GM21576 (cell line): ENCODE measurements at regions not wholly inside any gene's neighbourhood (a gene's known extent, or its start where the extent isn't known, plus 50 kb on each side); places are given as distances from the start of the nearest gene placed in this dataset.

Source experiments
- ATAC-seq: cut with Tn5 transposase; IDR thresholded peaks from one replicate; pipeline ENCODE4 v1.9.1; 2021; ENCODE audit warnings: mild to moderate bottlenecking, moderate library complexity; ENCODE audit not compliant: unreplicated experiment

DNA sequence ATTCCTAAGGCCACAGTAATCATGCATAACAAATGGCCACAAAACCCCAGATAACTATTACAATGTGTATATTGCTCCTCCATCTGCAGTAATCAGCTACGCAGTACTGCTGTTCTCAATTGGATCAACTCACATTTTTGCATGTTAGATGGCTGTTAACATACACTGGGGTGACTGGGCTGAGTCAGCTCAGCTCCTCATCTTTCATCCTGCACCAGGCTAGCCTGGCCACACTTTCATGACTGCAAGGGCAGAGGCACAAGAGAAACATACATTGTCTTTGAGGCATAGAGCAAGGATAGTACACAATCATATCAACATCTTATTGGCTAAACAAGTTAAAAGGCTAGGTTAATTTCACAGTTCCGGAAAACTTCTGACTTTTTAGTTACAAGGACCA, 306.6 kb downstream of the SLC6A15 start:
- ATAC-seq, result no peak

DNA sequence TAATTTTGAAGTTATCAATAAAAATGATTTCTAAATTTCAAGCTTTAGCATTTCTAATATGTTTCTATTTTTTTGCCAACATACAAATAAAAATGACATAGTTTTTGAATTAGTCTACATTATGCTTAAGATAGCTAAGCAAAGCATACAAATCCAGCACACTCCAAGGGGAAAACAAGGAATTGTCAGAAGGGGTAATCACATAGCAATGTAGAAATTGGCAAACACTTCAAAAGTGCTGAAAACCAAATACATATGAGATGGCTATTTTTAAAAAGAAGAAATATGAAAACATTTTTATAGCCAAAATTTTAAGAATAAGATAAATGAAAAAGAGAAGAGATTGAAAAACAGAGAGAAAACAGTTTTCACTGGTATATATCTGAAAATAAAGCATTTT, 308.0 kb downstream of the SLC6A15 start:
- no peak for ATAC-seq

DNA sequence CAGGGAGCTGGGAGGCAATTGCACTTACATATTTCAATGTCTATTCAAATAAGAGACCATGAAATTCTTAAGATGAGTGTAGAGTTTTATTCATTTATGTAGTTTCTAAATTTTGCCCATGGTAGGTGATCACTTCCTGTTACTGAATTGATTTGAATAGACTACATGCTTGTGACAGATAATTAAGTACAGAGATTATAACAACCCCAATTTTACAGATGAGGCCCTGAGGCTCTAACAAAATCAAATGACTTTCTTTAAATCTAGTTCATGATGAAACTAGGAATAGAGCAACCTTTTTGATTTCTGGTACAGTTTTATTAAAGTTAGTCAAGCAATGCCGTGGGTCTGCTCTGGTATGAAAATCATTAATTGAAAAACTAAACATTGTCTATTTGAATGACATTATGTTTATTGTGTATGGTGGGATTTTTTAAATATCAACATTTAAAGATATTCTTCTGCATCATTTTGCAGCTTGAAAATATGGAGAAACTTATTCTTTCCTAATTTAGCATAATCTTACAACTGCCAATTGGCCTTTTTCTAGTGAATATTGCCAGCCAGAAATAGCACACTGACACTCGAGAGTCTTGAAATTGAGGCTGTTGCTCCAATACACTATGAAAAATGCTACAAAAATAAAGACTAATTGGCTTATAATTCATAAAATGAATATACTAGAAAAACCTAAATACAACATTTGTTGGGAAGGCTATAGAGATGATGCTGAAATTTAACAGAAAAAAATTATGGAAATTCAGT, 308.9 kb downstream of the SLC6A15 start:
- no peak for ATAC-seq

DNA sequence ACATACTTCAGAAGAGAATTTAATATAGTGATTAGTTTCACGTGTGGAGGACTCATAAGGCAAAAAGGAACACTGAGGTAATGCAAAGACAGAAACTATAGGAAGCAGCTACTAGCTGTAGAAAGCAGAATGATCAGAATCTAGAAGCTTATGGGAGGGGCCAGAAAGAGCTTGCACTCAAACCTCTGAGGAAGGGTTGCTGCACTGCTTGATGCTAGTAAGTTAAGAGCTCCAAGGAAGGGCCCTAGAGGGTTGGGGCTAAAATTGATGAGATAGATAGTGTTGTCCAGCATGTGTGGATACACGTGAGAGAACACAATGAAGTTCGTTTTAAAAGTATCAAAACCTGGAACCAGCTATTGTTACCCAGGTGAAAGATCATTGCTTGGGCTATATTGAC, 311.1 kb downstream of the SLC6A15 start:
- ATAC-seq, result no peak

DNA sequence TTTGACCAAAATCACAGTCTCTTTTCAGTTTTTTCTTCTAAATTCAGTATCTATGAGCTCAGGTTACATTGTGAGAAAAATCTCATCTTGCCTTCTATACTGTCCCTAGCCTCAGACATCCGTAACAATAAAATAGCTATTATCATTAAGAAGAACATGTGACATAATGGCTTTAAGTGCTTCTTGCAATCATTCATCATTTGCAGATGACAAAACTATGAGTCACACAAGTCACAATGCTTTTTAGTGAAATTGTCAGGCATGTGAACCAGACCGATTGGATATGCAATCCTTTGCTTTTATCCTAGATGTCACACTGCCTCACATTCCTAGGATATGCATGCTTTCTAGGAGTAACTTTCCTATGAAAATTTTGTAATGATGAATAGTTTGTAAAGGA, 313.1 kb downstream of the SLC6A15 start:
- ATAC-seq, result no peak

DNA sequence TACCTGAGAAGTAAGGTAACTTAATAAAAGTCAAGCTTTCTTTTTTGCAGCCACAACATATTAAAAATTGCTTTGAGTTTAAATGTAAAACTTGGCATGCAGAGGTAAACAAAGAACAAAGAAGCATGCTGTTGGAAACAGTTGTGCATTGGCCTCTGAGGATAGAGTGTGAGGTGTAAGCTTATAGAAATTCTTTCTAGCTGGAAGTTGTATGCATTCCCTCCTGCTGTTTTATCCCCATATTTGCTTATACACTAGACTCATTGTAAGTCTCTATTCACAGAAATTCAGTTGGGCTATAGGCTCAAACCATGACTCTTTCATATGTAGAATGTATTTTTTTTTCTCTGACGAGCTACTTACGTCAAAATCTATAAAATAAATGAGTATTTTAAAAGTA, 316.3 kb downstream of the SLC6A15 start:
- no peak for ATAC-seq

DNA sequence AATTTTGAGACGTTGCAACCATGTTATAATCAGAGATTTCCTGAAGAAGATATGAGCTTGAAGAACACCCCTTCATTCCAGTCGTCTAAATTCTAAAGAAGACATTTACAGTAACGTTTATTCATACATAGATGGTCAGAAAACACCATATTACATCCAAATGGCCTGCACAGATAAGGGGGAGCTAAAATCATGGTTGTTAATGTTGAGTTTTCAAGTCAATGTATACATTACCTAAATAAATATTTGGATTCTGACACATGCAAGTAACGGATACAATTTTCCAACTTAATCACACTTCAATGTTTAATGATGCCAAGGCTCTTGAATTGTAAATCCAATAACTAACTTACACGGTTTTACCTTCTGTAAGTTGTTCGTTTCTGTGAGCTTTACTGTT, 318.4 kb downstream of the SLC6A15 start:
- ATAC-seq, result no peak

DNA sequence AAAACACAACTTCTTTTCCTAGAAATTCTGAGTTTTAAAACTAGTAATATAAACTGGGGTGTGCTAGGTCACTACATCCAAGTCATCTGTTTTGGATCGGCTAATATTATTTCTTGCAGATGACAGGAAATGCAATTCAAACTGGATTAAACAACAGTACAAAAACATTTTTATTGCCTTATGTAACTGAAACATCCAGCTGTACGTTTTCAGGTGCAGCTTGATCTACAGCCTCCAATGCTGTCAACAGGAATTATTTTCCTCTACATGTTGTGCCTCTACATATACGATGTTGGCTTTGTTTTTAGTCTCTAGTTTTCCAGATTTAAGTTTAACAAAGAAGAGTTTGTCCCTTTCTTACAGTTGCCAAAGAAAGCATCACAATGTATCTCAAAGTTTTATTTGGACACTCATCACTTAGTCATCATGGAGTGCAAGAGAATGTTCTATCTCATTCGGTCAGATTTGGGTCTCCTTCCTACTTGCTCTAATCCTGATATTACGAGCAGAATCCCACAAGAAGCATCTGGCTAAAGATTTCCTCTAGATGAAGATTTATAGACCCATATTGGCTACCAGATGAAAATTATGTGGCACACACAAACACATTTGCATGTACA, 326.7 kb downstream of the SLC6A15 start:
- ATAC-seq, result no peak

DNA sequence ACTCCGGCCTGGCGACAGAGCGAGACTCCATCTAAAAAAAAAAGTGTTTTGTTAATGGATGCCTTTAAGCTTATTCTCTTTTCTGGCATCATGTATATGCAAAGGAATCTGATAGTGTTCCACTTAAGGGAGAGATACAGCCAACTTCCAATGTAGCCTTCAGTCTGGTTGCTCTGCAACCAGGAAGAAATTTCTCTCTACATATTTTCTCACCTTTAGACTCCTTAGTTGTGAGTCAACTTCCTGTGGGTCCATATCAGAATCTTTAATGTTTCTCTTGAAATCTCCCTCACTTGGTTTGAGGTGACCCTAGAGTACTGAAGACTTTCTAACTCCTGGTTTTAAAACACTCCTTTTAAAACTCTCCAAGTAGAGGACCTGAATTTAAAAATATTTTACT, 340.4 kb downstream of the SLC6A15 start:
- ATAC-seq, result no peak

DNA sequence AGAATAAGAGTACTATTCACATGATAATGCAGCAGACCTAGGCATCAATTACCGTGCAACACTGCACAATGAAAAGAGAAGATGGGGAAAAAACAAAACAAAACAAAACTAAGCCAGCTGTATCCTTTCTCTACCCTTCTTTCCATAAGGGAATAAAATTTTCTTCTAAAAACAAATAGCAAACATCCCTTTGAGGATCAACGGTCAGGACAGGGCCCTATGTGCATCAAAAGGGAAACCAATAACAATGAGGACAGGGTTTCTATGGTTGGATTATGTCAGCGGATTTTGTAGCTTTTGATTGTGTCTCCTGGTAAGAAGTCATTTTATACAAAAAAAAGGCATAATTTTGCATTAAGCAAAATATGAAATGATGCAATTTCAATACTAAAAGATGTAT, 350.3 kb downstream of the SLC6A15 start:
- no peak for ATAC-seq

DNA sequence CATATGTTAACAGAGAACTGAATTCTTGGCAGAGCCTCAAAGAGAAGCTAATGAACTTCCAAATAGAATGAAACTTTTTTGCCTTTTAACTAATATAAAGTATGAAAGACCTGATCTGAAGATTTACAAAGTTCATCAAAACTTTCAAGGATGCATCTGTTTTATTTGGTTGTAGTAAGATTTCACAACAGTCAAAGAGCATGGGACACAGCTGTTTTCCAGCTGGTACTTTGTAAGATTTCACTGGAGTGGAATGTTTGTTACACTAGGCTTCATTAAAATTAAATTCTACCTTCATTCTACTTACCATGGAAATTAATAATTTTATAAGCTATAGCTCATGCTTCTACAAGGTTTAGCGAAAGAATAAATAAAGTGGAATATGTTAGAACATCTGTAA, 351.2 kb downstream of the SLC6A15 start:
- ATAC-seq, result no peak

DNA sequence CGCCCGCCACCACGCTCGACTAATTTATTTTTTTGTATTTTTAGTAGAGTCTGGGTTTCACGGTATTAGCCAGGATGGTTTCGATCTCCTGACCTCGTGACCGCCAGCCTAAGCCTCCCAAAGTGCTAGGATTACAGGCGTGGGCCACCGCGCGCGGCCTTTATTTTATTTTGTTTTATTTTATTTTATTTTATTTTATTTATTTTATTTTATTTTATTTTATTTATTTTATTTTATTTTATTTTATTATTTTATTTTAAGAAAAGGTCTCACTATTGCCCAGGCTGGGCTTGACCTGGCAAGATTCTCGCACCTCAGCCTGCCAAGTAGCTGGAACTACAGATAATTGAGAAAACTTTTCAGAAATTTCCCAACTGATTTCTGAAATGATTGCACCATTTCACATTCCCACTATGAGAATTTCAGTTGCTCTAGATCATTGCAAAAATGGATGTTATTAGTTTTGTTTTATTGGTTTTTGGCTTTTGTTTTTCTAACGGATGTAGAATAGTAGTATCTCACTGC, 358.3 kb downstream of the SLC6A15 start:
- no peak for ATAC-seq

DNA sequence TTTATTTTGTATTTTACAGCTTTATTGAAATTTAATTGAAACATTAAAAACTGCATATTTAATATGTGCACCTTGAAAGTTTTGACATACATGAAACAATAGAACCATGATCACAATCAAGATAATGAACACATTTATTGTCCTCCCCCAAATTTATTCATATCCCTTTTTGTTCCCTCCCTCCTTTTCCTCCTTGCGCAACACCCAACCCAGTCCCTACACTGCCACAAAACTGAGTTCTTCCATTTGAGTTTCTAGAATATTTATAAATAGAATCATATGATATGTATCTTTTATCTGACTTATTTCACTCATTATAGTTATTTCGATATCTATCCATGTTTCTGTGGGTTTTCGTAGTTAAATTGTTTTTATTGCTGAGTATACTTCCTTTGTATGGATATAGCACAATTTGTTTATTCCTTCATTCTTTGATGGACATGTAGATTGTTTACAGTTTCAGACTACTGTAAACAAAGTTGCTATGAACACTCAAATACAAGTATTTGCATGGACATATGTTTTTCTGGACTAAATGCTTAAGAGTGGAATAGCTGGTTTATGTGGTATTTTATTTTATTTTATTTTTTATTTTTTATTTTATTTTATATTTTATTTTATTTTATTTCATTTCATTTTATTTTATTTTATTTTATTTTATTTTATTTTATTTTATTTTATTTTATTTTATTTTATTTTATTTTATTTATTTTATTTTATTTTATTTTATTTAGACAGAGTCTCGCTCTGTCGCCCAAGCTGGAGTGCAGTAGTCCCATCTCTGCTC, 359.1 kb downstream of the SLC6A15 start:
- ATAC-seq, result no peak

DNA sequence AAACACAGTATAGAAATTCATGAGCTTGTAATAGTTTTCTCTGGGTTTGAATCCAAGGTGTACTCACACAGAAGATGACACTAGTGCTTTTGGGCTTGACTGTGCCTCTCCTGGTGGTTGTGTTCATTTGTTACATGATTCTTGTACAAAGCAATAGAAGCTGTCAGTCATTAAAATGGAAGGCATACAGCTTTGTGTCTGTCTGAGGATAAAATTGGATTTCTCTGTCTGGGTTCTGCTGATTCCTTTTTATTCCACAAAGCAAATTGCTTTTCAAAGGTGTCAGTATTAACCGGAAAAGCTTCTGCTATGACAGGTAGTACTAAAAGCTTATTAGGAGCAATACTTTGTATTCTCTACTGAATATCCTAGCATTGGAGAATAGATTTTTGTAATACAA, 361.2 kb downstream of the SLC6A15 start:
- no peak for ATAC-seq

DNA sequence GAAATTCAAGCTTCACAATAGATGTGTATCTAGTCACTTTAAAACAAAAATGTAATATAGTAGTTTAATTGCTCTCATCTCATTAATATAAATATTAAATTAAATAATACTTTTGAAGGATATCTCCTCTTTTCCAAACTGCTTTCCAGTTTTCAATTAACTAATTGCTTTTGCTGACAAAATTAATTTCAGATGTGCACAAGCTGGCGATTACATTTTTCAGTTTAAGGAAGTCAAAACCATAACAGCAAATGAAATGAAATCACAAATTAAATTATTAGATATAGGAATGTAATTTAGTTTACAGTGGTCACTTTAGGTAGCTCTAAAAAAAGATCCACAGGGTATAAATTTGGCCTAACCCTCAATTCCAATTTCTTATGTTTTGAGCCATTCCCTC, 362.1 kb downstream of the SLC6A15 start:
- ATAC-seq, result no peak

DNA sequence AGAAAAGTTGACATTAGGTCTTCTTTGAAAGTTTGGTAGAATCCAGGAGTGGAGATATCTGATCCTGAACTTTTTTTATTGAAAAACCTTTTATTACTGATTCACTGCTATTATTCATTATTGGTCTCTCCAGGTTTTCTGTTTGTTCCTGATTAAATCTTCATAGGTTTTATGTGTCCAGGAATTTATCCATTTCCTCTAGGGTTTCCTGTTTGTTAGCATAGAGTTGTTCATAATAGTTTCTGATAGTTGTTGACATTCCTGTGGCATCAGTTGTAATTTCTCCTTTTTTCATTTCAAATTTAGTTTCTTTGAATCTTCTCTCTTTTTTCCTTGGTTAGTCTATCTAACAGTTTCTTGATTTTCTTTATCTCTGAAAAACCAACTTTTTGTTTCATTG, 370.3 kb downstream of the SLC6A15 start:
- ATAC-seq, result no peak

DNA sequence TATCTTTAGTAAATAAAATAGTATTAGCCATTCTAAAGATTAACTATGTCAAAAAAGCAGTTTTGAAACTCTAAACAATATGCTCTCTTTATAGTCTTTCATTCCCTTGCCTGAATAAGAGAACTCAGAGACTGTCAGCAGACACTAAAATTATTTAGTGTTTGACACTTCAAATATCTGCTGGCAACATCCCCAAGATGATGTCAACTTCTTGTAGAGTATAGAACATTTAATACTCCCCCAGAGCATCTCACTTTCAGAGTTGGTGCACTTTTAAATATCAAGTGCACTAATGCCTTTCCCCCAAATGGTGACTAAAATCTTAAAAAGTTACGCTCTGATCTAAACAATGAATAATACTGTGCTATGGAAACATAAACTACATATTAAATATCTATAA, 374.9 kb downstream of the SLC6A15 start:
- no peak for ATAC-seq

DNA sequence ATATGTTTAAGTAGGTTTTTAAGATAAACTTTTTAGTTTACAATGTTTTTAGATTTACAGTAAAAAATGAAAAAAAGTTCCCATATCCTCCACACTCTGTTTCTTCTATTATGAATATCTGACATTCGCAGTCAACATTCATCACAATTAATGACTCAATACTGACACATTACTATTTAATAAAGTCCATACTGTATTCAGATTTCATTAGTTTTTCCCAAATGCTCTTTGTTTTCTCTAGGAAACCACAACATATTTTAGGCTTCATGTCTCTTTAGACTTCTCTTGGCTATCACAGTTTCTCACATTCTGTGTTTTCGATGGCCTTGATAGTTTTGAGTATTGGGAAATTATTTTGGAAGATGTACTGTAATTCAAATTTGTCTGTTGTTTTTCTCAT, 399.8 kb downstream of the SLC6A15 start:
- ATAC-seq, result no peak

DNA sequence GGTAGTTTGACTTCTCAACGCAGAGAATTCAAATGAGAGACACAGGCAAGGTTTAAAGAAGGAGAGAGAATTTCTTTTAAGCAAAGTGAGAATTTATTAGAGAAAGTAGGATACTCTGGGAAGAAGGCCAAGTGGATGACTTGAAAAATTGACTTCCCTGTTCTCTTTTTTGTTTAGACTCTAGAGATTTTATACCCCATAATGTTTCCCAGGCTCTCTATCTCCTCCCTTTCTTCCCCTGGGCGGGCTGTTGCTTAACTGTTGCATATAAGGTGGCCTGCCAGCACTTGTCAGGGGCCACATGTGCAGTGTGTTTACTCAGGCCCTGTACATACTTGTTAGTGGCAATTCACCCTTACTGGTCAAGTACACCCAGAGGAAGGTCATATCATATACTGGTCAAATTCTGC, 403.7 kb downstream of the SLC6A15 start:
- ATAC-seq, result no peak

DNA sequence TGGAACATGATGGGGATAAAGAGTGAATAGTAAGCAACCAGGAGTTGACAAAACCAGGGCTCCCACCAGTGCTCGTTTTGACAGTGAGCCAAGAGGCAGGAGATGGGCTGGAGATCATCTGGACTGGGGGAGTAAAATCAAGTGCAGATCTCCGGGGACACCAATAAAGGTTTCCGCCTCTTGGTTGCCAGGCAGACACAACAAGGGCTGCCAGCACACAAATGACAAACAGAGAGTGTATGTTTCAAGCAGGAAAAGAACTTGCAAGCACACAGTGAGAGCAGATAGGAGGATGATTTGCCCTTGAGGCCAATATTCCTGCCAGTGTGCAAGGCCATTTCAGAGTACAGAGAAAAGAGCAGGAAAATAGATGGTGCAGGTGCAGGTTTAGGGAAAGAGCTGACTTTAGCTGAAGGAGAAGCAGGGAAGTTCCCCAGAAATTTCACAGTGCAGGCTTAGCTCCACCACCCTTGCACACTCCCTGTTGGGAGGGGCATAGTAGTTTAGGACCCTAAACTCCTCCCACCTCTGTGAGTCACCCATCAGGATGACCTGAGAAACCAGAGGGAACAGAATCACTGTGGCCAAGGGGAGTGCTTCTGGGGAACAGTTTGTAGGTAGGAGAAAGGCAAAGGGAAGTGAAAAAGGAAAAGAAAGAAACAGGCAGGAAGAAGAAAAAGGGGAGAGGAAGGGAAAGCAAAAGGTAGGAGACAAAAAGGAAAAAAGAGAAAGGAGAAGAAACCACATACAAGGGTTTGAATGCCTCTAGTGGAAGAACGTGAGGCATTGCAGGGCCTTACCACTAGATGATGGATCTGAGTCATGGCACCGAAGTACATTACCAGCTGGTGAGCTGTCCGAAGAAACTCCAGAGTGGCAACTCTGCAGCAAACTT, 404.4 kb downstream of the SLC6A15 start:
- no peak for ATAC-seq

DNA sequence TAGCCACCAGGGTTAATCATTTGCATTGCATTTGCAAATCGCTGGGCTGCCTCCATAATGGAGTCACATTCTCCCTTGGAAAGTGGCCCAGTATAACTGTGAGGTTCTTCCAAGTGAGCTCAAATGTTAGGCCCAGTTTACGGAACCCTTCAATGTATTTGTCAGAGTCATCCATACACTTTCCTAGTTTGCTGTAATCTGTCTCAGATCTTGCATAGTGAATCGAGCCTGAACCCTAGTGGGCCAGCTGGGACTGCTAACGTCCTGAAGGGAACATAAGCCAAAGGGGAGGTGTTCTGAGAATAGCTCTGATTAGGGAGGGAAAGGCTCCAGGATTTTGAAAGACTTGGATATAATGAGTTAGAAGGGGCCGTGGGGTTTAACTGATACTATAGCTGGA, 406.3 kb downstream of the SLC6A15 start:
- ATAC-seq, result no peak
